Fibroblast of peridontal ligament (primary cell): ENCODE measurements at regions not wholly inside any gene's neighbourhood (a gene's known extent, or its start where the extent isn't known, plus 50 kb on each side); places are given as distances from the start of the nearest gene placed in this dataset.

Source experiments
- DNase-seq: peaks from one replicate; pipeline ENCODE4 v3.0.0-alpha.2; 2010; ENCODE audit errors: extremely low read depth

DNA sequence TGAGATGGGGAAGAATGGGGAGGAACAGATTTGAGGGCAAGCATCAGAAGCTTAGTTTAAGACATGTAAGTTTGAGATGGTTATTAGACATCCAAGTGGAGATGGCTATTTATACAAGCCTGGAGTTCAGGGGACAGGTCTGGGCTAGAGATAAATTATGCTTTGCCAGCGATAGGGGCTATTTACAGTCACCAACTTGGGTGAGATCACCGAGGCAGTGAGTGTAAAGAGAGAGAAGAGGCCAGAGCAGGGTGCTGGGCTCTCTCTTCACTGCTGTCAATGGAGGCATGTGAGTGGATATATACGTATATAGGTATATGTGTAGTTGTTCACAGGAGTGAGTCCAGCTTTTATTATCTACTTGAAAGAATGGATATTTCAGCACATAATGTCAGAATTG, 81.0 kb downstream of the QPCT start:
- DNase-seq: no peak

DNA sequence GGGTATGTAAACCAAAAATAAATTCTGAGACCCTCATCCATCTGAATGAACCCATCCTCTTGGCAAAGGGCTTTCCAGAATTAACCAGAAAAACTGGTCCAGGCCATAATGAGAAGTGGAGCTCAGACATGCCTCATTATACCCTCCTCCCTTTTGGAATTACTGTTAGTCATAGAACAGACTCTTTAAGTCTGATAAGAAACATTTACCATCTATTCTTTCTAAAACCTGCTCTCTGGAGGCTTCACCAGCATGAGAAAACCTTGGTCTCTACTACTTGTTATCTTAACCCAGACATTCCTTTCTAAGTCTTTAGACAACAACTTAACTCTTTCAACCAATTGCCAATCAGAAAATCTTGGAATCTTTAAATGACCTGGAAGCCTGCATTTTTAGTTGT, 82.8 kb downstream of the QPCT start:
- no peak for DNase-seq

DNA sequence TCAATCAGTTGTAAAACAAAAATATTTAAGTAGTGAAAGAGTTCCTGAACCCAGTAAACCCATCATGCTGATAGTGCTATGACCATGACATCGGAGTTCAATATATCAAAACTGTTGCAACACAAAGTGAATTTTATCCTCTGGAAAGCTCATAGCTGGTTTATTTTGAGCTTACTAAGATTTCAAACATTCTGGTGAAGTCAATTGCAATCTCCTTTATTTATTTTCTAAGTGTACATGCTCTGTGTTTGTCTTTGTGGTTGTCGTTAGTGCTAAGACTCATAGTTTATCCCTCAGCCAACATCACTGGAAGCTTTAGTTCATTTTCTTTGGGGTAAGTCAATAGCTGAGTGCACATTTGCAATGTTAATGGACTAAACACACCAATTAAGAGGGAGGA, 91.9 kb downstream of the QPCT start:
- peak; percentile 95 for DNase-seq

DNA sequence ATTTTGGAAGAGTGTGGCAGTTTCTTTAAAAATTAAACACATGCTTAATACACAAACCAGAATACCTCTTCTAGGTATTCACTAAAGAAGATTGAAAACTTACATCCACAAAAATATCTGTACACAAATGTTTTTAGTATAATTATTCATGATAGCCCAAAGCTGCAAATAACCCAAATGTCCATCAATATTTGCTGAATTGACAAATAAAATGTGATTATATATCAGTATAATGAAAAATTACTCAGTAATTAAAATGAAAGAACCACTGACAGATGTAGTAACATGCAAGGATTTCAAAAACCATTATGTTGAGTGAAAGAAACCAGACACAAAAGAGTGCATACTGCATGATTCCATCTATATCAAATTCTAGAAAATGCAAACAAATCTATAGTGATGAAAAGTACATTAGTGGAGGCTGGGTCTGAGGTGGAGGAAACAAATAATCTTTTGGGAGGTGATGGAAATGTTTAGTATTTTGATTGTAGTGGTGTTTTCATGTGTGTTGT, 94.8 kb downstream of the QPCT start:
- DNase-seq: no peak

DNA sequence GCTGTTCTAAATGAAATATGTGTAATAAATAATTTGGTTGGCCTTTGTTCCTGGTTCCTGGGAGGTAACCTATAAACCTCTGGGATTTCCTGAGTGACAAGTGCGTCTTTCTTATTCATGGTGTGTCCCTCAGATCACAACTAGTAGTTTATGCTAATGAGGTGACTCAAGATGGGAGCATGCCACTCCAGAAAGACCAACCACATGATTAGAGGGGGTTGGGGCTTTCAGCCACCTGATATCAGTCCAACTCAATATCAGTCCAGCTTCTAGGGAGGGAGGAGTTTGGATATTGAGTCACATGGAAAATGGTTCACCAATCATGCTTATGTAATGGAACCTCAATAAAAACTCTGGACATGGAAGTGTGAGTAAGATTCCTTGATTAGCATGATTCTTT, 96.6 kb downstream of the QPCT start:
- no peak for DNase-seq

DNA sequence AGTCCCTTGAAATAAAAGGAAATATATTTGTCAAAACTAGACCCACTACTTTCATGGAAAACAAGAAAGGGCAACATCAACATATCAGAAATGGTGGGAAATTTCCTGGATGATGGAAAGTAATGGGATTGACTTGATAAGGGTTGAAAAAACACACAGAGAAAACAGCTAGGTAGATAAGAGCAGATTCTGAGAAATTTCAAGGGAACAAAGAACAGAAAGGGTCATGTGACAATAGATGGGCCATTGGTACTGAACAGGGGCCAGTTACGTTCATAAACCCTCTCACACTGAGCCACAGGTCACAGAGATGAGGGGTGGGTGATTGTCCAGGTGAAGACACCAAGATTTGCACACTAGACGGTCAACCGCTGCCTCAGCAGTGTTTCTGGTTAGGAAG, 98.7 kb downstream of the QPCT start:
- no peak for DNase-seq

DNA sequence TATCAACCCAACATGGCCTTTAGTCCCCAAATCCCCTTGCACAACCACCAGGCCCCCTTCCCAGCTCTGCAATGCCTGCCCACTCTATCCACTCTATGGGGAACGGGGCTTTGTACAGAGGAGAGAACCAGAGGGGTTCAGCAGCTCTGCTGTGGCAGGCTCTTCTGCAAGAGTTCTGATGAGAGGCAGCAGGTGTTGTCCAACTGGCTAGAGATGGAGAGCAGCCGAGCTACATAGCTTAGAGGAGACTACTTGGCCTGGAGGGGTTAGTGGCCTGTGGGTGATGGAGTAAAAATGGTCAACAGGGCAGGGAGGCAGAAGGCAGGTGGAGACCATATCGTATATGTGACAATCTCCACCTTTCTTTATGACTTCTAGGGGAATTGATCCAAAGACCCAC, 103.0 kb downstream of the QPCT start:
- no peak for DNase-seq

DNA sequence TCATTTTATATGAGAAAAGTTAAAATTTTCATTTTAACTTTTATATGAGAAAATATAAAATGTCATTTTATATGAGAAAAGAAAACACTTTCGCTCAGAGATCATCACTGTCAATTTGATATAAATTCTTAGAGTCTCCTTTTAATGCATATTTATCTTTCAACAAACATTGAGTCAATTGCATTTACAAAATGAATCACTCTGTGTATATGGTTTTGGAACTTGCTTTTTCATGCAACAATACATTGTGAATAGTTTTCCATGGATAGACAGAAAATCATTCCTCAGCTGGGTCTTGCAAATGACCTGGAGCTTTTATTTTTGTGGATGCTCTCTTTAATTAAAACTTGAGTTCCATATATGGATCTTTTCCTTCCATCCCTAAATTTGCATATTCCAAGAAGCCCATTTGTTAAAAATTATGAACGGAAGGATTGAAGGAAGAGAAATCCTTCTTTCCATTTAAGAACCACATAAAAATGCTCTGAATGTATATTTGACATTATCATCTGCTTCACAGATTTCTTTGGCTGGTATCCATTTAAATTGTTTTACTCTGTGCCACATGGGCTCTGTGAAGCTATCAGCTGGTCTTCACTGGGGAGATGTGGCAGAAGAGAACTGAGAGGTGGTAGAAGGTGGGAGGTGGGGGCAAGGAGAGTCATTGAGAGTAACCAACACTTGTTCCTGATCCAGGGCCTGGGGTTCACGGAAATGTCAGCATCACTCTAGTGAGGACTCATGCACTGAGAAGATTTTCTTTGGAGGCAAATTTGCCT, 104.1 kb downstream of the QPCT start:
- DNase-seq: no peak

DNA sequence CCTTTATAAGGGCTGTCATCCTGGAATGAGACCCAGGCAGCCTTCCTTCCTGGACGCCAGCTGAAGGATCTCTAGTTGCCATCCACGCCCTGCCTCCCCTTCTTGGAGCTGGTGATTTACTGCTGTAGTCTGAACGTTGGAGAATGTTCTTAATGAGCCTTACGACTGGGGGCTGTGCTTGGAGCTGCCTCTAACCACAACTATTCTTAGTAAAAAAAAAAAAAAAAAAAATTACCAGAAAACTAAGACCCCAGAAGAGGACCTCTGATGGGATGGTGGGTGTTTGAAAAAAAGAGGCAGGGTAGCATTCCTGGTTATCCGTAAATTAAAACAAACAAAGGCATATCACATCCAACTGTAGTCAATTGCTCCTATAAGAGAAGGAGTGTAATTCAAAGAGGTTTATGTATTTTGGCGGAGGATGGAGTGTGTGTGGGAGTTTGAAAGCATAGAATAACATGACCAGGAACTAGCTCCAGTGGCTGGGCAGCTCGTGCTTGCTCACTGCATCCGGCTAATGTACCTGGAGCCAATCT, 105.4 kb downstream of the QPCT start:
- no peak for DNase-seq

DNA sequence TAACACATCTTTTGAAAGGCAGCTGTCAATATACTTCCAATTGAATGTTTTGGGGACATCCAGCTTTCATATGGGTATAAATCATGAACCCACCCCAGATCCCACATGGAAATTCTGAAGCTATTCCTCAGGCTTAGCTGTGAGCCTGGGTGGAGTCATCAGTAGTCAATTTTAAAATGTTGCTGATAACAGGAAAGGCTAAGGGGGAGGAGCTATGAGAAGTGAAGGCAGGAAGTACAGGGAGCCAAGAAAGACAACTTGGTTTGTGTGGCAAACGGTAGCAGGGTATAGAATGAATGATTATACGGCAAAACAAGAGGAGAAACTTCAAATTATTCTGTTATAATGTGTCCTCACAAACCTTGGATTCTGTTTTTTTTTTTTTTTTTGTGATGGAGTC, 108.6 kb downstream of the QPCT start:
- no peak for DNase-seq

DNA sequence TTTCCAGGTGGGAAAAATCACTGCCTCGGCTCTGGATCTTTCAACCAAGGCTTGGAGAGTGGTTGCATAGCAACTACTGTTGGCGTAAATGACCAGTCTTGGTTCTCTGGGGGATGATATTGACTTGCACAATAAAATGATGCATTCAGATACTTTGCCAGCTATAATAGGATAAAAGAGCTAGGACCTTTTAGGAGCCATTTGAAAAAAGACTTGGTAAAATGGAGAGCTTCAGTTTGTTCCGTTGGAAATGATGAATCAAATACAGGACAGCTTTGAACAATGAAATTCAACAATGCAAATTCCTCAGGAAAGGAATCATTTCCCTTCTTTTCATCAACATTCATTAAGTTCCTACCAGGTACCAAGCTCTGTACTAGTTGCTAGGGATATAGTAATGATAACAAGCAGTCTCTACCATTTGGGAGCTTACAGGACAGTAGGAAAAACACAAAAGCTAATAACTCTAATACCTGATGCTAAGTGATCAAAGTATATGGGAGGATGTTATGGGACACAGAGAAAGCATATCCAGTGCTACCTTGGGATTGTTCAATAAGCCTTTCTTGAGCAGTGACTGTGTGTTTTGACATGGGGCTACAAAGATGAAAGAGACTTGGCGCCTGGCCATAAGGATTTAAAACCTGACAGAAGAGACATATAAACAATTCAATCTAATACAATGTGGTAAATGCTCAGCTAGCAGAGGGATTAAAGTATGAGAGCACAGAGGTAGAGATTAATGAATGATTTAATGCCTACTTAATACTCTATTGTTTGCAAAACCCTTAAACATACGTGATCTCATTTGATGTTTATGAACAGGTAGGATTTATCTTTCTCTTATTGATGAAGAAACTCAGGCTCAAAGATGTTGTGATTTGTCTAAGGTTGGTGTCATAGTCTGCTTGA, 110.7 kb downstream of the QPCT start:
- DNase-seq: peak; percentile 81

DNA sequence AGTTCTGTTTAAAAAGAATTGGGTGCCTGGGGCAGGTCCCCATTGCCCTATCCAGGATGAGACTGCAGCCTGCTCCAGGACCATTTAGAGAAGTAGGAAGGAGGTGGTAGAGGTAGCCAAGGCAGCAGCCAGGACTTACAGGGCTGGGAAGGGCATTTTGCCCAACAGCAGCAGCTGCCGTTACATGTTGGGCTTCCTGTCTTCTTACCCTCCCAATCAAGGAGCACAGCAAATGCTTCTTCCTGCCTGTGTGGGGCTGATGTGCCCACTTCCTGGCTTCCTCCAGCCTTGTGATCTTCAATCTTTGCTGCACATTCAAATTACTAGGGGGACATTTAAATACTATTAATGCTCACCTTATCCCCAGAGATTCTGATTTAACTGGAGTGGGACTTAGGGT, 112.0 kb downstream of the QPCT start:
- DNase-seq: no peak

DNA sequence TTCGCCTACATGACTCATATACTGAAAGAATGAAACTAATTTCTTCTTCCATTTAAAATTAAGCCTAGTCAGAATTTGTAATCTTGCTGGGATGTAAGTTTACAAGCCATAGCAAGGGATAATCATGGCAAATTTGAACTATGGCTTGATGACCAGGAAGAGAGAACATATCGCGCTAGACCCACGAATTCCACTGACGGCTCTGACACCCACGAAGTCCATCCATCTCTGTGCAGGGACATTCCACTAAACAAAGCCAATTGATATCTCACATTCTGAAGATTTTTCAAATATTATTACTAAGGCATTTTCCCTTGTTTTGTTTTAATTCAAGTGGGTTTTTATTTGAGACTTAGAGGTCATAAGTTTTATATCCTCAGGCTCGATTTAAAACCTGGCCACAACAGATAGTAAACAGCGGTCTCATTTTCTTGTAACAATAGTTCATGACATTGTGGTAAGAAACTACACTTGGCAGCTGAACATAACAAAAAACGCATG, 113.0 kb downstream of the QPCT start:
- peak; percentile 64 for DNase-seq

DNA sequence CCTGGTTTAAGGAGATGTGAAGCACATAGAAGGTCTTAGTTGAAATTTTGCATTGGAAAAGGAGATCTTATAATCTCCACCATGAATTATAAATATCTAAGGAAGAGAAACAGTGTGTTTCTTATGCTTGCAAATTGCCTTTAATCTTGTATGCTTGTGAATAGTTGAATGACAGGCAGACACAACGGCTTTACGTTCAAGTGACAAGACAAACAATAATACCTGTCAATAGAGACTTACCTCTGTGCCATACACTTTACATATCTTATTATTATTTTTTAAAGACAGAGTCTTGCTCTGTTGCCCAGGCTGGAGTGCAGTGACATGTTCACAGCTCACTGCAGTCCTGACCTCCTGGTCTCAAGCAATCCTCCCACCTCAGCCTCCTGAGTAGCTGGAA, 113.7 kb downstream of the QPCT start:
- no peak for DNase-seq

DNA sequence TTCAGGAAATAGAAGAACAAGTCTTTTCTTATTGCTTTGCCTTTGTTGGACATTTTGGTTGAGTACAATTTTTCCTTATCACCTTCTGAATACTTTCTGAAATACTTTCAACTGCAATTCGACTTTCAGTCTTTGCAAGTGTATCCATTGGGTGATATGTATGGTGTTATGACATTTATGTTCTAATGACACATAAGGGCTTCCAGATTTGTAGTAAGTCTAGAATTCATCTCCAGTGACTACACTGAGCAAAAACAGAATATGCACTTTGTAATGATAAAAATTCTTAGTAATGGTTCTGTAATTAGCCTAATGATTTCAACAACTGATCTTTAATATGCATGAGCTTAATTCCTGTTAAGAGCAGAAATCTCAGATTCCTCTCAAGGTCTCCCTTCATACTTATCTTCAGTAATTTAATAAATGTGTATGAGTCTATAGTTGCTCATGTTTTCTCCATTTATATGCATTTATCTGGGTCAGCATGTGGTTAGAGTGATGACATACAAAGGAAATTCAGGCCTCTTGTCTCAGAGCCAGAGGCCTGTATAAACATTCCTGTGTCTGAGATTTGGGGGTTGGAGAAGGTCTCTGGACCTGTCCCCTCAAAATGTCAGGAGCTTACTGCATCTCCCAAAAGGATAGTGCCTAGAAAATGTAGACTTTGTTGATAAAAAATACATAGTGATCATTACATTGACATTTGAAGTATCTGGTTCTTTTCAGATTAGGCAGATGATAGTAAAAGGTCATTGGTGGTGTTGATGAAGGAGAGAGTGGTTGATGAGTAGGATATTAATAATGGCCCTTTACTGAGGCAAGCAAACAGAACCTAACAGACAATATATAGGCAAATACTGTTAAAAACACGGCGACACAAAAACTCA, 114.9 kb downstream of the QPCT start:
- peak; percentile 87 for DNase-seq

DNA sequence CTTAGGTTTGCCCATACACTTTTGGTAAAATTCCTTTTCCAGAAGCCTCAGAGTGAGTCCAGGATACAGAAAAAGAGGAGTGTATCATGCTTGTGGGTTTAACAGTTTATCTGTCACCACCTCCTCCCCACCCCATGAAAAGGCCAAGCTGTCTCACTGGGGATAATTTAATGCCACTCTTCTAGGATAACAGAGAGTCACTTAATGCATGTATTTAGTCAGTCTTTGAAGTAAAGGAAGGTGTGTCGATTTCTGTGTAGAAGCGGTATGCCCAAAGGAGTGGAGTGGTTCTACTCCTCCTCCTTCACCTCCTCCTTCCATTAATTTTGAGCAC, 116.4 kb downstream of the QPCT start:
- no peak for DNase-seq

DNA sequence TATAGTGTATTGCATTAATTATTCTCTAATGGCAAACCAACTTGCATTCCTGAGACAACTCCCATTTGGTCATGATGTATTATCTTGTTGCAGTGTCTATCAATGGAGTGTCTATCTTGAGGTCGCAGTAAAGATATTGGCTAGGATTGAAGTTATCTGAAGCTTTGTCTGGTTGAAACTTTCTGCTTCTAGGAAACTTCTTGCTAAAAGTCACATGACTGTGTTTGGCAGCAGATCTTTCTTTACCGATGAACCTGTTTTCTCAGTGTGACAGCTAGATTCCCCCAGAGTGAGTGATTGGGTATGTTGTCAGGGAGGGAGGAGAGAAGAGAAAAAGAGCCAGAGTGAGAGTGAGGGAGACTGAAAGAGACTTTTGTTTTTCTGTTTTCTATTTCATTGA, 119.6 kb downstream of the QPCT start:
- no peak for DNase-seq

DNA sequence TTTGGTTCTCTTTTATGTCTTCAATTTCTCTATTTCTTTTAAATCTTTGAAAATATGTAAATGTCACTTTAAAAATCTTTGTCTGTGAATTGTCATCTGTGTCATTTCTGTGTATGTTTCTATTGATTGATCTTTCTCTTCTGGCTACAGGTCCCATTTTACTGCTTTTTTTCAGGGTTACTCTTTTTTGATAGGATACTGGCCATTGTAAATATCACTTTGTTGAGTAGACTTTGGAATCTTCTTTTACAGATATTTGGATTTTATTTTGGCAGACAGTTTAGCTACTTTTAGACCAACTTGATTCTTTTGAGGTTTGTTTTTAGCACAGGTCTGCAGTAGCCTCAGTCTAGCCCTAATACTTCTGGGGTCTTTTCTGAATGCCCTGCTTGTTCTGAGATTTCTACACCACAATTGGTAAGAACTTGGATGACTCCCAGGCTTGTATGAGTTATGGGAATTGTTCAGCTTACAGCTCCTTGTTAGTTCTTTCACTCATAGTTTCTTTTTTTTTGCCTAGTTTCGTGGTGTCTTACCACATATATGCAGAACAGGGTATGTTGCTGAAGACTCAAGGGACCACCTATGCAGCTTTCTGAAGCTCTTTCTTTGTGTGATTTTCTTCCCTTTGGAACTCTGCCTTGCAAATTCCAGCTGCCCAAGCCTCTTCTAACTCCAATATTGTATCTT, 122.2 kb downstream of the QPCT start:
- peak; percentile 69 for DNase-seq

DNA sequence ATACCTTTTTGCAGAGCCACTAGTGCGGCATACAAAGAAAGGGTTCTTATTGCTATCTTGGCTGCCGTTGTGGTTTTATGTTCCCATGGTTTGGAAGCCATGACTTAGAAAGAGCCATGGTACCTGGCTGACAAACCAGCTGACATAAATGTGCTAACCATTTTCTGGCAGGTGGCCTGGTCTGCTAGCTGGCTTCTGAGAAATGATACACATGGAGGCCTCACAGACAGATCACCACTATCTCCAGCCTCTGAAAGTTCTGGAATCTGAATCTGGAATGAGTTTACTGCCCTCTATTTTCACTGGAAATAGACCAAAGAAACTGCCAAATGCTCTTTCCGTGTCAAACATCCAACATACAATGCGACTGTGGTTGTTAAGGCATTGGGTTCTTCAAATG, 123.7 kb downstream of the QPCT start:
- DNase-seq: peak; percentile 48

DNA sequence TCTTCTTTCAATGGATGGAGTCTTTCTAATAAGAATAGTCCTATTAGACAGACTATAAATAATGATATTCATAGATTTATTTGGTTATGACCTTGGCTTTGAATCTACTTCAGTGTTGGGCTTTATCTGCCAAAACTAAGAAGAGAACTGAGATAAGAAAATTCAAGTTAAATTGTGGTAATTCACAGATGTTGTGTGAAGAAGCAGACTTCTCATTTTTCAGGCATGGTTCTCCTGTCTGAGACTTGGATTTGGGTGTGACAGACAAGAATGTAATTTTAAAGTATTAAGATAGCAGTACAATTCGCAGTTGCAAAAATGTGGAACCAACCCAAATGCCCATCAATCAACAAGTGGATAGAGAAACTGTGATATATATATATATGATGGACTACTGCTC, 124.7 kb downstream of the QPCT start:
- no peak for DNase-seq

DNA sequence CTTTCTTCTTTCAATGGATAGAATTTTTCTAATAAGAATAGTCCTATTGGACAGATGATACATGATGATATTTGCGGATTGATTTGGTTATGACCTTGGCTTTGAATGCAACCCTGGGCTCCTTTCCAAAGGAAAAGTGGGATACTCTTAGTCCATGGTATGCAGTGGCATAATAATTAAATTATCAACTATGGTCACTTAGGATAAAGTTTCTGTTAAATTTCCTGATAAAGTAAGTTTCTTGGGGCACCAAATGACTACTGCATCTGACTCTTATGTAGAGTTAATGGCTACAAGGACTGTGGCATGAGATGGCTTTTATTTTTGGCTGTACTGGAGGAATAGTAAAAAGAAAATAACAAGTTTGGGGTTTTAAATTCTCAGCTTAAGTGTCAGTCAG, 126.7 kb downstream of the QPCT start:
- DNase-seq: no peak
